ENCODE measurements at regions not wholly inside any gene's neighbourhood (a gene's known extent, or its start where the extent isn't known, plus 50 kb on each side); places are given as distances from the start of the nearest gene placed in this dataset.
"Not testable (repeated sequence)": the region's sequence is repeated elsewhere in the genome, so short reads cannot be mapped to it uniquely, and the experiment has no call there.

DNA sequence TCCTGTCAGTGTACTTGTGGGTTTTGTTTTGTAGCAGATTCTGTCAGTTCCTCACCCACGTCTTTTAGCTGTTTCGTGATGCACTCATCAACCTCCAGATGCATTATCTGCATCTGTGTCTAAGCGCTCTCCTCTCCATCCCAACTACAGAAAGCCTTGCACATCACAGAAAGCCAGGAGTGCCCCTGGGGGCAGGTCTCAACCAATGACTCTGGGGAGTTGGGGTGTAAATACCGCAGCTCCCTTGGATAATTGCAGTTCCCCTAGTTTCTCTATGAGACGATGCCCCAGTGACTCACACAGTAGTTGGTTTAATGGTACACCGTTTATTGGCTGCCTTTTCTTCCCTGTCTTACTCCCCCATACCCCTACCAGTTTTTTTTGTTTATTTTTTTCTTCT, 158.1 kb downstream of the SOX4 start:
- Histone ChIP-seq H3K36me3 (ENCODE audit: low read depth) (no peaks in the 10 kb centered on the region), H3K9me3 (no peaks in the 10 kb centered on the region), H3K4me1 (ENCODE audit: low read depth) (peaks cover 5% of the 10 kb centered on the region), H3K4me3 (no peak overlapping the region)
- intact Hi-C loops (cut with DNase I, micrococcal nuclease) = loop anchor here in 1 of 2 donors (10.0 kb wide), 1 partner anchor 87 kb away; no protein-coding TSS in a partner anchor
- no peak for TF ChIP-seq CTCF (IDR thresholded peaks at IDR 0.05)
- no peak for DNase-seq
- no peak for ATAC-seq

DNA sequence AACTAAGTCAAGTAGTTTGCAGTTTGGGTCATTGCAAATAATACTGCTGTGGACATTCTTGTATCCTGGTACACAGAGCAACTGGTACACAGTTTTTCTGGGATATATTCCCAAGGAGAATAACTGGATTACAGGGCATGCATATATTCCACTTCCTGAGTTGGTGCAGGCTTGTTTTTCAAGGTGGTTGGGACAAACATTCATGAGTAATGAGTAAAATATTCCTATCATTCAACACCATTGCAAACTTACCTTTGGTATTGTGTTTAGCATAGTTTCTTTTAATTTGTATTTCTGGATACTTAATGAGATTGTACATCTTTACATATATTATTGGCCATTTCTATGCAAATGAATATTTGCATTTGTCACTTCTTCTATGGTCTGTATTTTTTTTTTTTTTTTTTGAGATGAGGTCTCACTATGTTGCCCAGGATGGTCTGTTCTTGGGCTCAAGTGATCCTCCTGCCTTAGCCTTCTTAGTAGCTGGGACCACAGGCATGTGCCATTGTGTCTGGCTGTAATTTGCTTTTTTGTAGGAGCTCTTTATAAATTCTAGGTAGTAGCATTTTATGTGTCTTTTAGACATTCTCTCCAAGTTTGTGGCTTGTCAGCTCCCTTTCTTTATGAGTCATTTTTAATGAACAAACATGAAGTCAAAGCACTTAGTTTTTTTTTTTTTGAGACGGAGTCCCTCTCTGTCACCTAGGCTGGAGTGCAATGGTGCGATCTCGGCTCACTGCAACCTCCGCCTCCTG, 158.7 kb downstream of the SOX4 start:
- ATAC-seq (no peak), DNase-seq (no peak)
- no peak overlapping the region for H3K4me3 ChIP-seq
- H3K4me1 ChIP-seq (ENCODE audit: low read depth) = peaks cover 5% of the 10 kb centered on the region
- no peaks in the 10 kb centered on the region for H3K9me3 ChIP-seq
- H3K36me3 ChIP-seq (ENCODE audit: low read depth) = no peaks in the 10 kb centered on the region
- TF ChIP-seq CTCF (IDR thresholded peaks at IDR 0.05) = no peak
- intact Hi-C loops (cut with DNase I, micrococcal nuclease) = loop anchor here in 1 of 2 donors (10.0 kb wide), 1 partner anchor 87 kb away; no protein-coding TSS in a partner anchor

GRCh38 chr6:21753241-21754108, 159.9 kb downstream of the SOX4 start:
- intact Hi-C loops (cut with DNase I, micrococcal nuclease) = loop anchor here in 1 of 2 donors (10.0 kb wide), 1 partner anchor 89 kb away; no protein-coding TSS in a partner anchor
- H3K36me3 ChIP-seq (ENCODE audit: low read depth) = no peaks in the 10 kb centered on the region
- peaks cover 5% of the 10 kb centered on the region for H3K4me1 ChIP-seq (ENCODE audit: low read depth)
- no peak for TF ChIP-seq CTCF (IDR thresholded peaks at IDR 0.05)
- H3K9me3 ChIP-seq = no peaks in the 10 kb centered on the region
- ATAC-seq (no peak), DNase-seq (no peak)
- H3K4me3 ChIP-seq = no peak overlapping the region

GRCh38 chr6:21754891-21755290, 161.3 kb downstream of the SOX4 start:
- H3K4me3 ChIP-seq = no peak overlapping the region
- intact Hi-C loops (cut with DNase I, micrococcal nuclease) = loop anchor here in 1 of 2 donors (10.0 kb wide), 1 partner anchor 90 kb away; no protein-coding TSS in a partner anchor
- TF ChIP-seq CTCF (IDR thresholded peaks at IDR 0.05) = no peak
- ATAC-seq (peak; percentile 70), DNase-seq (no peak)
- H3K4me1 ChIP-seq (ENCODE audit: low read depth) = peaks cover 5% of the 10 kb centered on the region
- H3K9me3 ChIP-seq = no peaks in the 10 kb centered on the region
- H3K36me3 ChIP-seq (ENCODE audit: low read depth) = no peaks in the 10 kb centered on the region

- ATAC-seq (no peak), DNase-seq (no peak)
- H3K4me1 ChIP-seq (ENCODE audit: low read depth) = peaks cover 5% of the 10 kb centered on the region
- no peak for TF ChIP-seq CTCF (IDR thresholded peaks at IDR 0.05)
- no peak overlapping the region for H3K4me3 ChIP-seq
- H3K9me3 ChIP-seq = no peaks in the 10 kb centered on the region
- H3K36me3 ChIP-seq (ENCODE audit: low read depth) = no peaks in the 10 kb centered on the region
- intact Hi-C loops (cut with DNase I, micrococcal nuclease) = loop anchor here in 1 of 2 donors (10.0 kb wide), 1 partner anchor 92 kb away; no protein-coding TSS in a partner anchor
Measured at GRCh38 chr6:21756487-21756886, 162.9 kb downstream of the SOX4 start.

- H3K36me3 ChIP-seq (ENCODE audit: low read depth); H3K9me3 ChIP-seq; H3K4me1 ChIP-seq (ENCODE audit: low read depth); DNase-seq; H3K4me3 ChIP-seq; ATAC-seq: not testable (repeated sequence)
- intact Hi-C loops (cut with DNase I, micrococcal nuclease) = loop anchor here in 1 of 2 donors (10.0 kb wide), 1 partner anchor 93 kb away; no protein-coding TSS in a partner anchor
Measured at GRCh38 chr6:21757392-21757791, 163.8 kb downstream of the SOX4 start.
